ENCODE measurements at regions not wholly inside any gene's neighbourhood (a gene's known extent, or its start where the extent isn't known, plus 50 kb on each side); places are given as distances from the start of the nearest gene placed in this dataset.
"Not testable (repeated sequence)": the region's sequence is repeated elsewhere in the genome, so short reads cannot be mapped to it uniquely, and the experiment has no call there.

DNA sequence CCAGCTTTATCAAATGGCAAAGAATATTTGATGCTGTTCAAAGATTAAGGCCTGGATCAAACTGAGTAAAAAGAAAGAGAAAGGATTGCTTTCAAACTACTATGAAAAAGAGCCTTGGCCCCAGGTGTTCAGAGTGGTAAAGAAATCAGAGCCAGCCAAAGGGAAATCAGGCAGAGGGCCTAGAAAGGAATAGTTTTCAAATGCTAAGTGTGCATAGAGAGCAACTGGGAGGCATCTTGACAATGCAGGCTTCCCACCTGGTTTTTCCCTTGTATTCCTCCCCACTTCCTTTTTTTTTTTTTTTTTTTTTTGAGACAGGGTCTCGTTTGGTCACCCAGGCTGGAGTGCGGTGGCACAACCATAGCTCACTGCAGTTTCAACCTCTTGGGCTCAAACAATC is 340.2 kb upstream of the ADAMTS9 start:
- DNase-seq (ENCODE audit: low spot score) (no peak), ATAC-seq (no peak)
- intact Hi-C loops (cut with DNase I) = no loop called here

DNA sequence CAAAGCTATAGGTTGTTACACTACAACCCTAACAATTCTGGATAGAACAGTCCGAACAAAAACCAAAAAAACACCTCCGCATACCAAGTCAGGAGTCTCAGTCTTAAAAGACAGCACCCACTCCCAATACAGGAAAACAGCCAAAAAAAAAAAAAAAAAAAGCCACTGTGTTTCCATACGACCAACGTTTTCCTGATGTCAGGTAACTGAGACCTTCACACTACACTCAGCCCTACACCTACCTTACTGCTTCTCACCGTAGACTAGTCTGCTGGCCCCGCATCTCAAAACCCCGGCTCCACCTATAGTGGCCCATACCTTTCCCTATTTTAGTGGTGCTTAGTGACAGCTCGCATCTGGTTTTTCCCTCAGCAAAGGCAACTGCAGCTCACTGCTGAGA is 339.5 kb upstream of the ADAMTS9 start:
- DNase-seq (ENCODE audit: low spot score) (no peak), ATAC-seq (no peak)
- intact Hi-C loops (cut with DNase I) = no loop called here

DNA sequence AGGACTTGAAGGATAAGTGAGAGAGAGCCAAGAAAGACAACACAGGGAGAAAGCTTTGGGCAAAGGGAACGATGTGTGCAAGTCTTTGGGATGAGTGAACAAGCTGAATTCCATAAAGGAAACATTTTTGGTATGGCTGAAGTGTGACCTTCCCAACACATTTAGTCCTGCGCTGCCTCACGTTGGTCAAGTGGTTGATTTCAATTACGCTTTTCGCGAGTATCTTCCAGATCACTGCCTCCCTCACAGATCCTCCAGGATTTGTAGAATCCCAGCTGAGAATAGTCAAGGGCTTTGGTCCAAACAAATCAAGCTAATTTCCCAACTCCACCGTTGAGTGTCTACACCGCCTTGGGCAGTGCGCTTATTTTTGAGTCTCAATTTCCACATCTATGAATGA is 338.4 kb upstream of the ADAMTS9 start:
- DNase-seq (ENCODE audit: low spot score) (no peak), ATAC-seq (no peak)
- intact Hi-C loops (cut with DNase I) = no loop called here

DNA sequence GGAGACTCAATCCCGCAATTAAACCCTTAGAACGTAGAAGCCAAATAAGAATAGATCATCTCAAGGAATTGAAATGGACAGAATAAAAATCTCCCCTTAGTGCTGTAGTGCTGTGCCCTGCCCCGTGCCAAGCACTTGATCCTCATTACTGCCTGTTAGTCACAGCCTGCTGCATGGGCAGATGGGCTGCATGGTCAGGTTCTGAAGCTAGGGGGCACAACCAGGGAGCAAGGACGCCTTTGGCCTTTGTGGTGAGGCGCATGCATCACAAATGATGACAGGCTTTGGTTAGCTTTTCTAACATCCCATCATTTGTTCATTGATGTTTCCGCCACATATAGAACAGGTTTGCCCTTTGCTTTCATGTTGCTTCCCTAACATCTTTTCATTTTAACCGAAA is 336.3 kb upstream of the ADAMTS9 start:
- intact Hi-C loops (cut with DNase I) = no loop called here
- no peak for DNase-seq (ENCODE audit: low spot score)
- no peak for ATAC-seq

DNA sequence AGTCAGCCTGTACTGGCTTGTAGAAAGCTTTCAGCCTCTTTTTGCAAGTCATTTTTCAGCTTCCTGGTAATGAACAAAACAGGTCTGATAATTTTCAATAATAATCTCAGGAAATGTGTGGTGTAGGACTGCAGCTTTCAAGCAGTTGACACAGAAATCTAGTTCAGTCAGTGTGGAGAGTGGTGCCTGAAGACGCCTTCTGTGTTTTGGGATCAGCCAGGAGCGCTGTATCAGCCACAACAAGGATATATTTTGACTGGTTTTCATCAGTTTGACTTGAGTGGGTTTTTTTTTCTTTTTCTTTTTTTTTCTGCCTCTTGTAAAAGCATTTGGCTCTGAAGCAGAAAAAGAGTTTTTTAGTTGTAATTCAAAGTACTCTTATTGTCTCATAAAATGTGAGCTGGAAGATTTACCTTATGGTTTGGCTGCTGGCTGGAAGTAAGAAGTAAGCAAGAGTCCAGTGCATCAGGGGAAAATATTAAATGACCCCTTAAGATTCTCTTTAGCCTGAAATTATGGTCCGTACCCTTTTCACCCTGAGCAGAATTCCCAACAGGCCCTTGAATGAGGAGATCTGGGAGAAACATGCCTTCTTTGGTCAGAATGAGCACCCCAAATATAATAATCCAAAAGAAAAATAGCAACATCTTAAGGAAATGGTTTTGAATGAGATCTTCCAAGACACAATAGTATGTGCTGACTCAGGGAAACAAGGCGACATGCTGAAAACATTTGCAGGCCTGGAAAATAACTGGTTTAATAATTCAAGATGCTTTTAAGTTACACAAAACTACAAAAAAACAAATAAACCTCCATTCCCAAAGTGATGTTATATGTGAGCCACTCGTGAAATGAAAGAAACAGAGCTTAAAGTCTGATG is 332.7 kb upstream of the ADAMTS9 start:
- no peak for ATAC-seq
- intact Hi-C loops (cut with DNase I) = no loop called here
- DNase-seq (ENCODE audit: low spot score) = no peak

DNA sequence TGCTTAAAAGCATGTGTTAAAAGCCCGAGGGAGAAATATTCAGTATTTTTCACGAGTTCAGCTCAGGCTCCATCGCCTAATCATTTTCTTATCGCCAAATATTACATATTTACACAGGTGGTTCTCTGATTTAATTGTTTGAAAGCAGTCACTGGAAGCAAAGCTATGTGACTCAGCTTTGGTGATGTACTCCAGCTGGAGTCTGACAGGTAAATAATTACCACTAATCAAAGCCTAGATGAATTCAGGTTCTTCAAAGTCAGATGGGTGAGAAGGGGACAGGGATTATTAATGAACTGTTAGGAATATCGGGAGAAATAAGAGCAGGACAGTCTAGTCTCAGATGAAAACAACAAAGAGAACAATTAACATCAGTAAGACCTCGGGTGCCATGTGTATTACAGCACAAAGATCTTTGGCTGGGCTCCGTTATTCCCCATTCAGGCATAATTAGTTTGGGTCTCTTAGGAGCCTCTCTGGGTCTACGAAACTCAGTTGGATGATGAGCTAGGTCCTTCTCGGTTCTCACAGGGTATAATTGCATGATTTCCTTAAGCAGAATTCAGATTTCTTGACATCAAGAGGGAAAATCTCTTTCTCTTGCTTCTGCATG is 331.7 kb upstream of the ADAMTS9 start:
- peak; percentile 53 for ATAC-seq
- no peak for DNase-seq (ENCODE audit: low spot score)
- intact Hi-C loops (cut with DNase I) = no loop called here

DNA sequence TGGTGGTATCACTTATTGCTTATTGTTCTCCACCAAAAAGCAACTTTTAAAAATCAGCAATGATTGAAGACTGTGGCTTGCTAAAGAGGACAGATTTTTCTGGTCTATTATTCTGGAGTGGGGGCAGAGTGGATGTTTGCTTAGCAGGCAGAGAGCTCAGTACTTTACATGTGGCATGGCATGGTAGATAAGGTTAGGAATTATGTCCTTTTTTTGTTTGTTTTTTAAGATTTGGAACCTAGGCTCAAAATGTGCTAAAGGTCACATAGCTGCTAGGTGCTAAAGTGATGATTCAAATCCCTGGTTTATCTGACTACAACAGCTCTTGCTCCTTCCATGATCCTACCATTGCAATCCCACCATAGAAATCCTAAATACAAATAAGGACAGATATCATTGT is 331.0 kb upstream of the ADAMTS9 start:
- DNase-seq (ENCODE audit: low spot score) = no peak
- no peak for ATAC-seq
- intact Hi-C loops (cut with DNase I) = no loop called here

DNA sequence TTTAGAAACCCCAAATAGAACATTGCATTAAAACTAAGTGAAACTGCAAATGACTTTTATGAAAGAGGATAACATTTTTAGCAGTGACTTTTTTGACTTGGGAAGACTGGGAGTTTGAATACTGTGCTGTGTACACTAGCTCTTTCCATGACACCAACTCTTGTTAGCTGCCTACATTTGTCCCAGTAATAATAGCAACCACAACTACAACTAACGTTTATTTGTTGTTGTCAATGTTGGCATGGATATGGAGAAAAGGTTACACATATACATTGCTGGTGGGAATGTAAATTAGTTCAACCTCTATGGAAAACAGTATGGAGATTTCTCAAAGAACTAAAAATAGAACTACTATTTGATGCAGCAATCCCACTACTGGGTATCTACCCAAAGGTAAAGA is 329.6 kb upstream of the ADAMTS9 start:
- intact Hi-C loops (cut with DNase I) = no loop called here
- no peak for ATAC-seq
- DNase-seq (ENCODE audit: low spot score) = no peak

DNA sequence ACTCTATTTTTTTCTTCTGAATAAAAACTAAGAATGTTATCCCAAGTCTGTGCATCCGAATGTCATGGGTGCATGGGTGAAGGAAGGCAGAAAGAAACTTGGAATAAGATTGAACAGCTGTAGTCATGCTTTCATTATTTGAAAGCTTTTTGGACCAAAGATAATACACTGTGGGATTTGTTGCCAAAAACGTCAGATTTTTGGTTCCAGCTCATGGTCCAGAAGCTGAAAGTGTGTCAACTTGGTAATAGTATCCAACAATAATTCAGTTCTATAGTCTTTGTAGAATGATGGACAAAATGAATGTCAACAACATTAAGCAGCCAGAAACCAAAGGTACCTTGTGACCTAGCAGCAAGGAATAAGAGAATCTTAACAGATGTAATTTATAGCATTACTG is 327.9 kb upstream of the ADAMTS9 start:
- intact Hi-C loops (cut with DNase I) = no loop called here
- ATAC-seq (no peak), DNase-seq (ENCODE audit: low spot score) (no peak)

DNA sequence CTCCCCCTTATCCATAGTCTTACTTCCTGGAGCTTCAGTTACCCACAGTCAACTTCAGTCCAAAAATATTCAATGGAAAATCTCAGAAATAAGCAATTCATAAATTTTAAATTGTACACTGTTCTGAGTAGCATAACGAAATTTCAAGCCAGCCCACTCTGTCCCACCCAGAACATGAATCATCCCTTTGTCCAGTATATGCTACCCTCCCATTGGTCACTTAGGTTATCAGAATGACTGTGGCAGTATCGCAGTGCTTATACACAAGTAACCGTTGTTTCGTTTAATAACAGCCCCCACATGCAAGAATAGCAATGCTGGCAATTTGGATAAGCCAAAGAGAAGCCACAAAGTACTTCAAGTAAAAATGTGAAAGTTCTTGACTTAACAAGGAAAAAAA is 325.3 kb upstream of the ADAMTS9 start:
- peak; percentile 42 for ATAC-seq
- DNase-seq (ENCODE audit: low spot score) = no peak
- intact Hi-C loops (cut with DNase I) = no loop called here

DNA sequence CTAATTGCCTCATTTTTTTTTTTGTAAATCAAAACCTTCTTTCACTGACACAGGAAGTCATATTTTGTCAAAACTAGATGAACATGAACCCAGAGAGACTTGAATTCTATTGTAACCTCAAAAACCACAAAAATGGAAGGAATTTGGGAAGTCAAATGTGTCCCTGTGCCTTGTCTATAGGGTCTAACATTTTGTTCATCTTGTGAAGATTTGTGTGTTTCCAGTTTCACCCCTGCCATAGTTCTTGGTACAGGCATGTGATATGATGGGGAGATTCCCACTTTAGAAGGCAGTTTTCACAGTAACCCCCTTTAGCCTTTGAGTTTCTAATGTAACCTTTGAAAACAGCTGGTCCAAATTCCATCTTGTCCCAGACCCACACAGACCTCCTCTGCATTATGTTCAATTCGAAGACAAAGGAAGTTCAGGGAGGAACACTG is 318.5 kb upstream of the ADAMTS9 start:
- ATAC-seq = no peak
- DNase-seq (ENCODE audit: low spot score) = no peak
- intact Hi-C loops (cut with DNase I) = no loop called here

DNA sequence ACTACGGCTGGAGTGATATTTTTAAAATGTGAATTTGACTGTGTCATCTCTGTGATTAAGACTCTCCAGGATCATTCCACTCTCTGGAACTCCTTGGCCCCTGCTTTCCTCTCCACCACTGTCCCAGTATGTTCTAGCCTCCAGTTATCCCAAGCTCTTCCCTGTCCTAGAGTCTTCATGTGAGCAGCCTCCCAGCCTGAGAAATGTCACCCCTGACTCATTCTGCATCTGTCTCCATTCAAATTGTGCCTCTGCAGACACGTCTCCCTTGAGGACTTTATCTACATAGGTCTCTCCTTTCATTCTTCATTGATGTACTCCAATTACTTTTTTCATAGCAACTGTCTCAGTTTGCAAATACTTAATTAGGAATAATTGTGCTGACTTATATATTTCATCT is 317.7 kb upstream of the ADAMTS9 start:
- ATAC-seq (peak; percentile 44), DNase-seq (ENCODE audit: low spot score) (no peak)
- intact Hi-C loops (cut with DNase I) = no loop called here

DNA sequence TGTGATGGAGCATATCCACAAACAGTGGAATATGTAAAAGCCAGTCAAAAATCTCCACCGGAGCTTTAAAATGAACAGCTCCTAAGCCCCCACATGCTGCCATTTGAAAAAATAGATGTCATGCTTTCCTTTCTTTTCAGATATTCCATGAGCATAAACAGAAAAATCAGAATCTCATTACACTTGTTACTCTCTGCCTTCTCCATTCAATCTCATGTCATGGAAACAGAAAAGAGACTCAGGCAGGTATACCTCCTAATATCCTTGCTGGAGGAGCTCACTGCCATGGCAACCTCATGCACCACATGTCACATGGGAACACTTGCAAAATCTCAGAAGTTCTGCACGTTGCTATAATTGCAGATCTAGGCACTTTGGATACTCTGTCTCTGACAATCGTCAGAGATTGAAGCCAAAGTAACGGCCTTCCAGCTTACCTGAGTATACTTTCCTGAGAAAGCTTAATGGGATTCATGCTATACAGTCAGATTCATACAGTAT is 317.0 kb upstream of the ADAMTS9 start:
- DNase-seq (ENCODE audit: low spot score) (no peak), ATAC-seq (peak; percentile 58)
- intact Hi-C loops (cut with DNase I) = no loop called here

DNA sequence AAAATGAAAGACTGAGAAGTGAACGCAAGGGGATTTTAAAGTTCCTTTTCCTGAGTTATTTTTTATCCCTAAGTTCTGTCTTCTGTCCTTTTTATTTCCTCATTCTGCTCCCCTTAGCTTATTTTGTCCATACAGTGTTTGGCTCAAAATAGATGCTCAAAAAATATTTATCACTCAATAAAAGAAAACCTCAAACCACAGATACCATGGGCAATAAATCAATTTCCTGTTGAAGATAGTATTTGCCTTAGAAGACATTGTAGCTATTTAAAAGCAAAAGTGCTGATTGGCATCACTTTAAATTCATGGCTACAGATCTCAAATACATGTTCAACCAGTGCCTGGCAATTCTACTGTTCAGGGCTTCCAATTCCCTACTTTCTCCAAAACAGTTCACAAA is 316.5 kb upstream of the ADAMTS9 start:
- ATAC-seq = no peak
- intact Hi-C loops (cut with DNase I) = no loop called here
- no peak for DNase-seq (ENCODE audit: low spot score)

DNA sequence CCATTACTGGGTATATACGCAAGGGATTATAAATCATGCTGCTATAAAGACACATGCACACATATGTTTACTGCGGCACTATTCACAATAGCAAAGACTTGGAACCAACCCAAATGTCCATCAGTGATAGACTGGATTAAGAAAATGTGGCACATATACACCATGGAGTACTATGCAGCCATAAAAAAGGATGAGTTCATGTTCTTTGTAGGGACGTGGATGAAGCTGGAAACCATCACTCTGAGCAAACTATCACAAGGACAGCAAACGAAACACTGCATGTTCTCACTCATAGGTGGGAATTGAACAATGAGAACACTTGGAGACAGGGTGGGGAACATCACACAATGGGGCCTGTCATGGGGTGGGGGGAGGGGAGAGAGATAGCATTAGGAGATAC is 313.3 kb upstream of the ADAMTS9 start:
- DNase-seq (ENCODE audit: low spot score); intact Hi-C loops (cut with DNase I); ATAC-seq: not testable (repeated sequence)

DNA sequence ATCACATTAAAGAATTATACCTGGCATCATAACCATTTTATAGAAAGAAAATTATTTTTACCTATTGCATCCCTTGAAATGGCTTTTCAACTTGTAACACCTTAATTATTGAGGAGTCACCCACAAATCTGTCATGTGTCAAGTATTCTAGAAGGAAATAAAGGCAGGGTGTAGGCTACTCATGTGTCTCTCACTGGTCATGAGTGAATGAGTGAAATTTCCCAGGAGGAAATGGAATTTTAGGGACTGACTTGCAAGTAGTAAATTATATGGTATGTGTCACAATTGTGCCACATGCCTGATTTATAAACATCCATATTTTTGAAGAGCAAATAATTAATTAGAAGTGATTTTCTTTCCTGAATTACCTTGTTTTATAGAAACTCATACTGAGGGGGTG is 310.5 kb upstream of the ADAMTS9 start:
- no peak for ATAC-seq
- intact Hi-C loops (cut with DNase I) = no loop called here
- no peak for DNase-seq (ENCODE audit: low spot score)

DNA sequence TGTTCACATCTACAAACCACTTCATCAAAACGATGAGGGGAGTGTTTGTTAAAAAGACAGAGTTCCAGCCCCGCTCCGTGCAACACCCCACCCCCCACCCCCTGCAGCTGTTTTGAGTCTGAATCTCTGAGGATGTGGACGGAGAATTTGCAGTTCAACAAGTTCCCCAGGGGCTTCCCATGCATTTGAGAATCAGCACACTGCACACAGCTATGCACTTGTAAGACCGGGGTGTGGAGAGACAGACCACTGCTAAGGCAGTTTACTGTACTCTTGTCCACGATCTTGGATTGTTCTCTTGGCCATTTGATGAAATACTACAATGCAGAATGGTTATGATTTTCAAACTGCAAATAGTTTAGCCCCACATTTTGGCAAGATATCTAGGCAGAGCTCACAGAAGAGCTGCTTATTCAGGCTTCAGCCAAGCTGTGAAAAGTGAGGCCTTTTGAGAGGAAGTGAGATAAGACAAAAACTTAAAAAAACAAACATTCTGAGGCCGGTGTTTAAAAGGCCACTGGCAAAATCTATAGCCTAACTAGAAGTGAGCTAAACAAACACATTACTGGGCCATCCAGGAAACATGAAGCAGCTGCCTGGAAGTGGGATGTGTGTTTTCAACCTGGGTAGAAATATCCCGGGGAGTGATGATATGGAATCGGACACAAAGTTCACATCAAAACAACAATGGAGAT is 308.2 kb upstream of the ADAMTS9 start:
- ATAC-seq (peak; percentile 37), DNase-seq (ENCODE audit: low spot score) (no peak)
- intact Hi-C loops (cut with DNase I) = no loop called here

DNA sequence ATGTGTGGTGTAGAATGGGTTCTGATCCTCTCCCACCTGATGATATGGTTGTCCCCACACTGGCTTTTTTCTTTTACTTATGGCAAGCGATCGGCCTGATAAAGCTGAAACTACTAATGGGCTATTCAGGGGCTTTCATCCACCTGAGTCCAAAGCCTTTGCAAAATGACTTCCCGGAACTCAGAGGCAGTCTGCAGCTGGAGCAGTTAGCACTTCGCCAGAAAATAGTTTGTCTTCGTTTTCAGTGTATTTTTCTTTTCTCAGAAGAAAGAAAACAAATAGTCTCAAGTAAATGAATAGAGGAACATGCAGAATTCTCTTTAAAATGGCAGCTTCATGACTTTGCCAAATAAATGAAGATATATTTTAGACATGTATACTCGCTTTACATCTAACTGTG is 306.0 kb upstream of the ADAMTS9 start:
- ATAC-seq (no peak), DNase-seq (ENCODE audit: low spot score) (no peak)
- intact Hi-C loops (cut with DNase I) = no loop called here

DNA sequence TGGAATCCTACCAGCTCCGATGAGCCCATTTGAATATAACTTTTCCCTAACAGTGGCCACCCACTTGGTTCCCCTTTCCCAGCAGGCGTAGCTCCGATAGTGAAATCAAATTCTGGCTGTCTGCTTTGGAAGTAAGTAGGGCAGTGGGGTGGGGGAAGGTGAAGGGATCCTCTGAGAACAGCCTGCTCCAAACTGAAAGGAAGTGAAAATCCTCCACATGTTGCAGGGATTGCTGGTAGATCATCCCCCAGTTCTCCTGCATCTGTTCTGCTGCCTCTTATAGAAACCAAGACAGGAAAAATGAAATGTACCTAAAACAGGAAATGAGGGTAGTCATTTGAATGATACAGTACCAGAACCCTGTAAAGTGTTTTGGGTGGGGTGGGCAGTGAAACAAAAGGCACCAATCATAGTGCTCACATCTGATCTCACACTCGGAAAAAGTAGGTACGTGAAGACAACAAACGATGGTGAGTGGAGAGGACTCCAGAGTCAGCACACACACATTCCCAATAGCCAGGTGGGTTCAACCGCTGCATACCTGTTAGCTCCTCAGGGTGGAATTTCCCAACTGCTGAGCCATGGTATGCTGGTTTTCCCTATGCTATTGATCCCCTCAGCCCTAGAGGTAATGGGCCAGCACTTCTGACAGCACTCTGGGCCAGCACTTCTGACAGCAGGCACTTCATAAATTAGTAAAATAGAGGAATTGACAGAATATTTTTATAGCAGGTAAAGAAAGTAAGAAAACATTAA is 304.9 kb upstream of the ADAMTS9 start:
- ATAC-seq = peak; percentile 73
- DNase-seq (ENCODE audit: low spot score) = no peak
- intact Hi-C loops (cut with DNase I) = no loop called here

All from sciatic nerve (tissue), 2 donors.